Testis (tissue), 2 donors: ENCODE measurements at regions not wholly inside any gene's neighbourhood (a gene's known extent, or its start where the extent isn't known, plus 50 kb on each side); places are given as distances from the start of the nearest gene placed in this dataset.

Experiments
- DNase-seq: peaks from one replicate; pipeline ENCODE4 v3.0.0-alpha.2; 2019
- H3K27ac ChIP-seq, 2 donors: fragments of 200-600 bp; sonication (generic); one replicate each; pipeline ENCODE4 v1.5.1; 2019
- H3K27me3 ChIP-seq: fragments of 200-600 bp; sonication (generic); one replicate; pipeline ENCODE4 v1.5.1; 2019
- H3K36me3 ChIP-seq: fragments of 200-600 bp; sonication (generic); one replicate; pipeline ENCODE4 v1.5.1; 2017; ENCODE audit warnings: low read depth; ENCODE audit errors: missing control alignments
- H3K4me1 ChIP-seq: fragments of 200-600 bp; sonication (generic); one replicate; pipeline ENCODE4 v1.5.1; 2019
- H3K4me3 ChIP-seq, 2 donors: fragments of 200-600 bp; sonication (generic); one replicate each; pipeline ENCODE4 v1.5.1; 2017 to 2019
- H3K9me3 ChIP-seq: fragments of 200-600 bp; sonication (generic); one replicate; pipeline ENCODE4 v1.5.1; 2017
- POLR2A ChIP-seq: fragments of 450-650 bp; IDR thresholded peaks from one replicate; pipeline ENCODE4 v1.6.1; 2017; ENCODE audit warnings: antibody characterized with exemption, mild to moderate bottlenecking, moderate library complexity
- WGBS, 2 donors: methylation state at CpG; one replicate each; pipeline ENCODE4 v1.1.5; 2018; 5-methylcytosine and 5-hydroxymethylcytosine counted together
- intact Hi-C: fragments of 100-400 bp; cut with DNase I; formaldehyde crosslinking; loops from one replicate; pipeline ENCODE4 v1.15.1; 2023; ENCODE audit warnings: low total_unique reads
- TF ChIP-seq, protein P1 (sequence below), 3 experiments: fragments of 450-650 bp in 2 of 3; fragments of 200-600 bp in 1 of 3; sonication (generic) in 1 of 3; IDR thresholded peaks; one replicate each; pipeline ENCODE4 v1.5.1; 2016 to 2019; ENCODE audit warnings: antibody characterized with exemption in 3 of 3, mild to moderate bottlenecking in 2 of 3, moderate library complexity in 1 of 3

DNA sequence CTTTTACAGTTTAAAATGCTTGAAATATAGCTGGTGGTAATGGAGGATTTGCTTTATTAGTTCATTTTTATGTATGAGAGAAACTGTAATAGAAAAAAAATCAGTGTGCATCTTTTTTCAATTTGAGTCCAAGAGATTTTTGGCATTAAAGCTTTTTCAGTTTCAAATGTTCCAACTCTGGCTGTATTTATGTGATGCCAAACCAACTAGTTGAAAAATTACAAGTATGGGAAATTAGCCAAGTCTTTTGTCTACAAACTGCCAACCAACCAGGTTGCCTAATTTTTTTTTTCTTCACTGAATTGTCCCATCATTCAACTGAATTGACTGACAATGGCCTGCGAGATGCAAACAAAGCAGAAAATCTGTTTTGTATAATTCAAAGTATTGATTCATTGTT, 95.7 kb downstream of the ICOS start:
- no peaks in the 10 kb centered on the region for H3K27me3 ChIP-seq
- H3K9me3 ChIP-seq, result no peaks in the 10 kb centered on the region
- no peaks in the 10 kb centered on the region for H3K36me3 ChIP-seq
- H3K4me1 ChIP-seq, result no peaks in the 10 kb centered on the region
- intact Hi-C loops, result no loop called here
- H3K4me3 ChIP-seq, result no peak overlapping the region
- no peak for TF ChIP-seq POLR2A
- TF ChIP-seq, protein P1, sequence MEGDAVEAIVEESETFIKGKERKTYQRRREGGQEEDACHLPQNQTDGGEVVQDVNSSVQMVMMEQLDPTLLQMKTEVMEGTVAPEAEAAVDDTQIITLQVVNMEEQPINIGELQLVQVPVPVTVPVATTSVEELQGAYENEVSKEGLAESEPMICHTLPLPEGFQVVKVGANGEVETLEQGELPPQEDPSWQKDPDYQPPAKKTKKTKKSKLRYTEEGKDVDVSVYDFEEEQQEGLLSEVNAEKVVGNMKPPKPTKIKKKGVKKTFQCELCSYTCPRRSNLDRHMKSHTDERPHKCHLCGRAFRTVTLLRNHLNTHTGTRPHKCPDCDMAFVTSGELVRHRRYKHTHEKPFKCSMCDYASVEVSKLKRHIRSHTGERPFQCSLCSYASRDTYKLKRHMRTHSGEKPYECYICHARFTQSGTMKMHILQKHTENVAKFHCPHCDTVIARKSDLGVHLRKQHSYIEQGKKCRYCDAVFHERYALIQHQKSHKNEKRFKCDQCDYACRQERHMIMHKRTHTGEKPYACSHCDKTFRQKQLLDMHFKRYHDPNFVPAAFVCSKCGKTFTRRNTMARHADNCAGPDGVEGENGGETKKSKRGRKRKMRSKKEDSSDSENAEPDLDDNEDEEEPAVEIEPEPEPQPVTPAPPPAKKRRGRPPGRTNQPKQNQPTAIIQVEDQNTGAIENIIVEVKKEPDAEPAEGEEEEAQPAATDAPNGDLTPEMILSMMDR (IDR thresholded peaks at IDR 0.05), result no peak
- WGBS, 2 donors, result 92 to 94% methylated on average over 1 of the region's 1 CpG
- no peak for DNase-seq
- H3K27ac ChIP-seq, result no peak overlapping the region

DNA sequence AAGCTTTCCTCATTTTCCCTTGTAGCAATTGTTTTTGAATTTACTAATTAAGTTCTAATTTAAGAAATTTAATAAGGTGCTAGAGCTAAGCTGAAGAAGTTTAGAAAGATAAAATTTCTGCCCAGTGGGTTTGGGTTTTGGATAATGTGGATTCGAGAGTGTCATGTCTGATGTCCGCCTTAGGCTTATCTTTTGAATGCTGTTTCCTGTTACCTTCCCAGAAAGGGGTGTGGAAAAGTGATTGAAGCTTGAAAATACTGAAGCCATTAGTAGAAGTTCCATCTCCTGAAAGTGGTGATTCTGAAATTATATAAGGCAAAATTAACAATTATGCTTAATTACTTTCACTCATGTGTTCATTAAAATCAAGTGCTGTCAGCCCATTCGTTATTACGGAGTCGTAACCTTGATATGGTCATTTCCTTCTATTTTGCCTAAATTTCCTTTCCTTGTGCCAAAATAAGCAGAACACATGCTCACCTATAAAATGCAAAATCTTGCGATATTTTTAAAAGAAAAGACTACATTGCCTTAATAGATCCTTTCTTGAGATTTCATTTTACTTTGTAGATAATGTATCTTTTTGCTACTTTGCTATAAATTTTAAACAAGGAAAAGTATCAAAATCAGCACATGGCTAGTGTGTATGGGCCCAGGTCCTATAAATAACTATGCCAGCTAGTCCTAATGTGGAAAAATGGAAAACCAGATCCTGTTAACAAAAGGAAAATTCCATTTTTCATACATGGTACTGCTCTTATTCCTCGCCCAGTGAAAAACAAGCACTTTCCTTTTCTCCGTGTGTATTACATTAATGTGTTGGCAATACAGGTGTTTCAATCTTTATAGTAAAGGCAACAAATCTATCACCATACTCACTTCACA, 97.3 kb downstream of the ICOS start:
- Histone ChIP-seq H3K9me3 (no peaks in the 10 kb centered on the region), H3K36me3 (no peaks in the 10 kb centered on the region), H3K27ac (no peak overlapping the region), H3K4me1 (no peaks in the 10 kb centered on the region), H3K4me3 (no peak overlapping the region), H3K27me3 (no peaks in the 10 kb centered on the region)
- no peak for DNase-seq
- TF ChIP-seq, protein P1 (IDR thresholded peaks at IDR 0.05), result no peak
- no peak for TF ChIP-seq POLR2A
- WGBS, 2 donors, result 88 to 91% methylated on average over 8 of the region's 8 CpGs
- intact Hi-C loops, result no loop called here

DNA sequence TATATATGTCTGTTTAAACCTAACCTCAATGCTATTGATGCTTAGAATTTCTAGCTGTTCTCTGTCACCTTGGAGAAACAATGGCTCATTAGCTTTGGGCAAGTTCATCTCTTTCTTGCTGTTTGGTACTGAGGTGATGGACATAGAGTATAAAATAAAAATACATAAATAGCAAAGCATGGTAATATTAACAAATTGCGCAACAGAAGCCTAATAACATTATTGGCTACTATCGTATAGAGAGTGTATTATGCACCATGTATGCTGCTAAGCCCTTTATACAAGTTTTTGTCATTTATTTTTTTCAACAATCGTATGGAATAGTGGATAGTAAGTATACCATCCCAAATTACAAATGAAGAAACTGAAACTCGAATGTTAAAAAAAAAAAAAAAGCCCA, 100.1 kb downstream of the ICOS start:
- H3K27ac ChIP-seq, result no peak overlapping the region
- H3K4me1 ChIP-seq, result no peaks in the 10 kb centered on the region
- no peaks in the 10 kb centered on the region for H3K27me3 ChIP-seq
- H3K36me3 ChIP-seq, result no peaks in the 10 kb centered on the region
- intact Hi-C loops, result no loop called here
- H3K4me3 ChIP-seq, result no peak overlapping the region
- no peaks in the 10 kb centered on the region for H3K9me3 ChIP-seq
- 87% methylated on average over 4 of the region's 4 CpGs for WGBS, 2 donors
- no peak for DNase-seq
- no peak for TF ChIP-seq POLR2A
- TF ChIP-seq, protein P1 (IDR thresholded peaks at IDR 0.05), result no peak

DNA sequence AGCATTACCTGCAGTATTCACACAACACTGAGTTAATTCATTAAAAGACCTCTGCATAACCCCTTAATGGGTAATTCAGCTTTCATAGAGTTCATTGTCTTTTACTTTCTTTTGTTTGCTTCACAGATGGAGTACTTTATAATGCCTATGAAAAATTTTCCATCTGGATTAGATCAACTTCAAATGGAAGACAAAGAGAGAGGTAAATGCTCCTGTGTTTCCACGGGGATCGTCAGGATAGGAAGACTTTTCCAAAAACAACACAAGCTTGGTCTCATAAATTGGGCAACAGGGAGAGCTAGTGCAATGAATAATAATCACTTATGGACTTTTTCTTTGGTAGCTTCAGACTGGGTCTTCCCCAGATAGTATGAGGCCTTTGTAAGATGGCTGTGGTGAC, 100.7 kb downstream of the ICOS start:
- no peaks in the 10 kb centered on the region for H3K9me3 ChIP-seq
- no peak overlapping the region for H3K27ac ChIP-seq
- no peak for DNase-seq
- 83 to 86% methylated on average over 2 of the region's 2 CpGs for WGBS, 2 donors
- no peaks in the 10 kb centered on the region for H3K4me1 ChIP-seq
- no peak overlapping the region for H3K4me3 ChIP-seq
- intact Hi-C loops, result no loop called here
- no peaks in the 10 kb centered on the region for H3K27me3 ChIP-seq
- TF ChIP-seq POLR2A, result no peak
- TF ChIP-seq, protein P1 (IDR thresholded peaks at IDR 0.05), result no peak
- no peaks in the 10 kb centered on the region for H3K36me3 ChIP-seq
